ENCODE measurements at regions not wholly inside any gene's neighbourhood (a gene's known extent, or its start where the extent isn't known, plus 50 kb on each side); places are given as distances from the start of the nearest gene placed in this dataset.

DNA sequence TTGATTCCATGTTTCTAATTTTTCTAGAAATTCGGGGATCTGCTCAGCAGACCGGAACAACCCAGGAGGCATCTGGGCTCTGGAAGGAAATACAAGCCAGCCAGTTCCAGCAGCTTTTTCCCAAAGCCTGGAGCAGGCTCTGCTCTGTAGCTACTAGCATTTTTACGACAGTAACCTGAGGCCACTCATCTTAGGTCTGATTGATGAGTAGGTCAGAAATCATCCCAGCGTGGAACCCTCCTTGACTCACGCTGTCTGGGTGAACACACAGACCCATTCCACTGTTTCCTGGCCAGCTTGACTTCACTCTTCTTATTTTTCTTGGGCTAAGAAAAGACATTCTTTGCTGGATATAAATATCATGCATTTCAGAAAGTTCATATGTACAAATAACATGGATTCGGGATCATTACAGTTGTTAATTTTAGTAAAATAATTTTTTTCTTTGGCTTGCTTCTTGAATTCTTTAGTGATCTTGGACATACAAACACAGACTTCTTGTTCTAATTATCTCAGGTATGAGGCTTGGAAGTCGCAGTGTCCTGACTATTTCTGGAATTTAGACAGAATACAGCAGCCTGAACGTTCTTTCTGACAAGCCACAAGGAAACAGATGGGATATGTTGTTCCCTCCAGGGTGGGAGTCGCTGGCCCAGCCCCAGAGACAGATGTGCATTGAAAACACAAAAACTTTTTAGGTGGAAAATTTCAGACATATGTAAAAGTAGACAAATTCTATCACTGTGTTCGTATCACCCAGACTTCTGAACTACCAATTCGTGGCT is 54.6 kb upstream of the PITRM1 start:
- TF ChIP-seq, protein P1, sequence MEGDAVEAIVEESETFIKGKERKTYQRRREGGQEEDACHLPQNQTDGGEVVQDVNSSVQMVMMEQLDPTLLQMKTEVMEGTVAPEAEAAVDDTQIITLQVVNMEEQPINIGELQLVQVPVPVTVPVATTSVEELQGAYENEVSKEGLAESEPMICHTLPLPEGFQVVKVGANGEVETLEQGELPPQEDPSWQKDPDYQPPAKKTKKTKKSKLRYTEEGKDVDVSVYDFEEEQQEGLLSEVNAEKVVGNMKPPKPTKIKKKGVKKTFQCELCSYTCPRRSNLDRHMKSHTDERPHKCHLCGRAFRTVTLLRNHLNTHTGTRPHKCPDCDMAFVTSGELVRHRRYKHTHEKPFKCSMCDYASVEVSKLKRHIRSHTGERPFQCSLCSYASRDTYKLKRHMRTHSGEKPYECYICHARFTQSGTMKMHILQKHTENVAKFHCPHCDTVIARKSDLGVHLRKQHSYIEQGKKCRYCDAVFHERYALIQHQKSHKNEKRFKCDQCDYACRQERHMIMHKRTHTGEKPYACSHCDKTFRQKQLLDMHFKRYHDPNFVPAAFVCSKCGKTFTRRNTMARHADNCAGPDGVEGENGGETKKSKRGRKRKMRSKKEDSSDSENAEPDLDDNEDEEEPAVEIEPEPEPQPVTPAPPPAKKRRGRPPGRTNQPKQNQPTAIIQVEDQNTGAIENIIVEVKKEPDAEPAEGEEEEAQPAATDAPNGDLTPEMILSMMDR (IDR thresholded peaks at IDR 0.05): no peak
- no peak for TF ChIP-seq ZFX (IDR thresholded peaks at IDR 0.05; ENCODE audit: borderline replicate concordance)

Data from 22Rv1 (cell line).